Osteocyte (in vitro differentiated cells): ENCODE measurements at regions not wholly inside any gene's neighbourhood (a gene's known extent, or its start where the extent isn't known, plus 50 kb on each side); places are given as distances from the start of the nearest gene placed in this dataset.

Experiments used
- DNase-seq: peaks from one replicate; pipeline ENCODE4 v3.0.0; 2021; ENCODE audit warnings: mixed read lengths; ENCODE audit not compliant: unreplicated experiment; ENCODE audit errors: extremely low spot score
- H3K27ac Mint-ChIP-seq: one replicate; pipeline ENCODE4 v1.8.0; 2021; ENCODE audit warnings: mild to moderate bottlenecking, mixed read lengths; ENCODE audit not compliant: unreplicated experiment
- H3K27me3 Mint-ChIP-seq: one replicate; pipeline ENCODE4 v1.8.0; 2021; ENCODE audit warnings: mixed read lengths; ENCODE audit not compliant: unreplicated experiment
- H3K36me3 Mint-ChIP-seq: one replicate; pipeline ENCODE4 v1.8.0; 2021; ENCODE audit warnings: mixed read lengths; ENCODE audit not compliant: unreplicated experiment
- H3K4me1 Mint-ChIP-seq: one replicate; pipeline ENCODE4 v1.8.0; 2021; ENCODE audit warnings: mixed read lengths; ENCODE audit not compliant: unreplicated experiment
- H3K4me3 Mint-ChIP-seq: one replicate; pipeline ENCODE4 v1.8.0; 2021; ENCODE audit warnings: mild to moderate bottlenecking, moderate library complexity, mixed read lengths; ENCODE audit not compliant: unreplicated experiment
- H3K9me3 Mint-ChIP-seq: one replicate; pipeline ENCODE4 v1.8.0; 2021; ENCODE audit warnings: mixed read lengths; ENCODE audit not compliant: unreplicated experiment
- CTCF ChIP-seq: fragments of 200-600 bp; sonication (generic); IDR thresholded peaks from 2 replicates; pipeline ENCODE4 v1.5.0; 2021; ENCODE audit warnings: antibody characterized with exemption, mild to moderate bottlenecking, moderate library complexity

DNA sequence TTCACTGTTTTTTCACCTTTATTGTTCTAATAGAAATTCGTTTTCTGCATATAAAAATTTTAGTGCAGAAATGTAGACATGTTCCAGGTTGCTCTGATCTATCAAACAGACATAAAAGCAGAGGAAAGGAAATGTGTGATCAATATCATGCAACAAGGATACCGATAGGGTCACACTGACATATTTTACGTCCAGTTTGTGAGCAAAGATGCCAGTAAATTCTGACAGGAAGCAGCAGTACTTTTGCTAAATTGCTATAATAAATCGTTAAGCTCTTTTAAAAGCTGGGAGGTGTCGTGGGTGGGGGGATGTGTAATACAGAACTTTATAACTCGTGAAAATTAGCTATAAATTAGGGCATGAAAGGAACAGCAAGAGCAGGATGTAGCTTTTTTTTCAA, 955.2 kb downstream of the BRINP3 start:
- Mint-ChIP-seq H3K27ac (no peak overlapping the region), H3K9me3 (peaks cover 8% of the 10 kb centered on the region), H3K4me1 (peaks cover 6% of the 10 kb centered on the region), H3K27me3 (no peaks in the 10 kb centered on the region), H3K36me3 (peaks cover 5% of the 10 kb centered on the region), H3K4me3 (no peak overlapping the region)
- DNase-seq = no peak
- no peak for TF ChIP-seq CTCF

DNA sequence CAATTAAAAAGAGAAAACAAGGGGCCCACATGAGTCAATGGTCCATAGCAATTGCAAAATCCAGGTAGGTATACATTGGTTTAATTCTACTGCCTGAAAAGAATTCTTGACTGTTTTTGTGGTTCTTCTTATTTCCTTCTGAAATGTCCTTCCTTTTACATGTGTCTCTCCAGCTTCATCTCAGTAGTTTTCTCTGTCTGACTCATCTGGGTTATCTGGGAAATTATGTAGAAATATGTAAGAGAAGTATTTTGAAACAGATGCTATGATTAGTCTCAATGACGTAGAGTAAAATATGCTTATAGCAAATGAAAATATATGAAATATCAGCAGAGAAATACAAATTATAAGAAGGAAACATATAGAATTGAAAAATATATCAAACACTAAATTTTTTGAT, 953.2 kb downstream of the BRINP3 start:
- Mint-ChIP-seq H3K4me3 (no peak overlapping the region), H3K27ac (no peak overlapping the region), H3K27me3 (no peaks in the 10 kb centered on the region), H3K9me3 (no peaks in the 10 kb centered on the region), H3K4me1 (peaks cover 10% of the 10 kb centered on the region), H3K36me3 (no peaks in the 10 kb centered on the region)
- DNase-seq = no peak
- TF ChIP-seq CTCF = no peak

GRCh38 chr1:189530162-189530561, 947.5 kb downstream of the BRINP3 start:
- Mint-ChIP-seq H3K27ac (no peak overlapping the region), H3K9me3 (no peaks in the 10 kb centered on the region), H3K27me3 (no peaks in the 10 kb centered on the region), H3K36me3 (no peaks in the 10 kb centered on the region), H3K4me3 (no peak overlapping the region), H3K4me1 (peaks cover 9% of the 10 kb centered on the region)
- no peak for DNase-seq
- TF ChIP-seq CTCF = no peak

GRCh38 chr1:189538271-189538670, 939.4 kb downstream of the BRINP3 start:
- DNase-seq = no peak
- no peaks in the 10 kb centered on the region for H3K27me3 Mint-ChIP-seq
- H3K36me3 Mint-ChIP-seq = no peaks in the 10 kb centered on the region
- no peak for TF ChIP-seq CTCF
- H3K27ac Mint-ChIP-seq = no peak overlapping the region
- H3K4me3 Mint-ChIP-seq = no peak overlapping the region
- no peaks in the 10 kb centered on the region for H3K9me3 Mint-ChIP-seq
- H3K4me1 Mint-ChIP-seq = peaks cover 7% of the 10 kb centered on the region

DNA sequence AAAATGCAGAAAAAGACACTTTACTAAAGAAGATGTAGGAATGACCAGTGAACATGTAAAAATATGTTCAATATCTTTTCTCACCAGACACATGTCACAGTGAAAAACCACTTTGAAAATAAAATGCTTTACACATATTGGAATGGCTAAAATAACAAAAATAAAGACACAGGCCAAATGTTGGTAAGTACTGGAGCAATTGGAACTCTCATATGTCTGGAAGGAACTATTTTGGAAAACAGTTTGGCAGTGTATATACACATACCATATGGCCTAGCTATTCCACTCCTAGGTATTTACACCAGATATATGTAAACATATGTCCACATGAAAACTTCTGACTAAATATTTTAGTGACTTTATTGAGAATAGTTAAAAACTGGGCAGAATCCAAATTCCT, 927.2 kb downstream of the BRINP3 start:
- DNase-seq = no peak
- H3K27me3 Mint-ChIP-seq = no peaks in the 10 kb centered on the region
- H3K27ac Mint-ChIP-seq = no peak overlapping the region
- no peaks in the 10 kb centered on the region for H3K9me3 Mint-ChIP-seq
- H3K4me1 Mint-ChIP-seq = peaks cover 3% of the 10 kb centered on the region
- H3K36me3 Mint-ChIP-seq = no peaks in the 10 kb centered on the region
- H3K4me3 Mint-ChIP-seq = no peak overlapping the region
- no peak for TF ChIP-seq CTCF
